ENCODE measurements at regions not wholly inside any gene's neighbourhood (a gene's known extent, or its start where the extent isn't known, plus 50 kb on each side); places are given as distances from the start of the nearest gene placed in this dataset.

- intact Hi-C loops (cut with DNase I), result no loop called here
- no peaks in the 10 kb centered on the region for H3K36me3 ChIP-seq
- 62 to 78% methylated on average over 3 of the region's 3 CpGs for WGBS, 2 donors
- H3K27me3 ChIP-seq, result no peaks in the 10 kb centered on the region
- no peak for TF ChIP-seq POLR2A (IDR thresholded peaks at IDR 0.05)
- no peak for TF ChIP-seq CTCF (IDR thresholded peaks at IDR 0.05)
- no peak overlapping the region for H3K27ac ChIP-seq
- no peaks in the 10 kb centered on the region for H3K9me3 ChIP-seq
- no peaks in the 10 kb centered on the region for H3K4me1 ChIP-seq
- H3K4me3 ChIP-seq (replicated peaks in 1 of 3), result no peak overlapping the region
- DNase-seq, result no peak
These were observed 562.0 kb upstream of the SEMA3D start for GRCh38 chr7:85748861-85749260.

GRCh38 chr7:85737426-85737825 lies 550.6 kb upstream of the SEMA3D start:
- Histone ChIP-seq H3K27ac (no peak overlapping the region), H3K9me3 (no peaks in the 10 kb centered on the region), H3K4me1 (peaks cover 0 to 5% of the 10 kb centered on the region in 2 donors), H3K4me3 (replicated peaks in 1 of 3) (no peak overlapping the region), H3K36me3 (no peaks in the 10 kb centered on the region), H3K27me3 (no peaks in the 10 kb centered on the region)
- intact Hi-C loops (cut with DNase I), result no loop called here
- DNase-seq, result no peak
- 93 to 96% methylated on average over 3 of the region's 3 CpGs for WGBS, 2 donors
- no peak for TF ChIP-seq CTCF (IDR thresholded peaks at IDR 0.05)
- TF ChIP-seq POLR2A (IDR thresholded peaks at IDR 0.05), result no peak

GRCh38 chr7:85736085-85736484 lies 549.2 kb upstream of the SEMA3D start:
- WGBS, 2 donors, result 91 to 98% methylated on average over 9 of the region's 9 CpGs

GRCh38 chr7:85734823-85735222 lies 548.0 kb upstream of the SEMA3D start:
- WGBS, 2 donors, result 40 to 55% methylated on average over 1 of the region's 1 CpG
- TF ChIP-seq POLR2A (IDR thresholded peaks at IDR 0.05), result no peak
- no peak for TF ChIP-seq CTCF (IDR thresholded peaks at IDR 0.05)

More at GRCh38 chr7:85736085-85736484, 549.2 kb upstream of the SEMA3D start:
- intact Hi-C loops (cut with DNase I), result no loop called here
- TF ChIP-seq POLR2A (IDR thresholded peaks at IDR 0.05), result no peak
- Histone ChIP-seq H3K27ac (no peak overlapping the region), H3K27me3 (no peaks in the 10 kb centered on the region), H3K4me1 (peaks cover 0 to 5% of the 10 kb centered on the region in 2 donors), H3K4me3 (replicated peaks in 1 of 3) (no peak overlapping the region), H3K36me3 (no peaks in the 10 kb centered on the region), H3K9me3 (no peaks in the 10 kb centered on the region)
- no peak for DNase-seq

GRCh38 chr7:85733169-85733915 lies 546.5 kb upstream of the SEMA3D start:
- Histone ChIP-seq H3K4me3 (replicated peaks in 1 of 3) (no peak overlapping the region), H3K36me3 (no peaks in the 10 kb centered on the region), H3K27ac (no peak overlapping the region), H3K27me3 (no peaks in the 10 kb centered on the region), H3K9me3 (no peaks in the 10 kb centered on the region), H3K4me1 (peaks cover 0 to 14% of the 10 kb centered on the region in 2 donors)
- TF ChIP-seq POLR2A (IDR thresholded peaks at IDR 0.05), result no peak
- no peak for TF ChIP-seq CTCF (IDR thresholded peaks at IDR 0.05)
- intact Hi-C loops (cut with DNase I), result no loop called here
- 74 to 78% methylated on average over 2 of the region's 2 CpGs for WGBS, 2 donors
- DNase-seq, result no peak

More at GRCh38 chr7:85734823-85735222, 548.0 kb upstream of the SEMA3D start:
- no peaks in the 10 kb centered on the region for H3K9me3 ChIP-seq
- peak in 1 of 2 donors; percentile 12 for DNase-seq
- H3K27me3 ChIP-seq, result no peaks in the 10 kb centered on the region
- peaks cover 0 to 13% of the 10 kb centered on the region in 2 donors for H3K4me1 ChIP-seq
- intact Hi-C loops (cut with DNase I), result no loop called here
- H3K4me3 ChIP-seq (replicated peaks in 1 of 3), result no peak overlapping the region
- H3K27ac ChIP-seq, result no peak overlapping the region
- H3K36me3 ChIP-seq, result no peaks in the 10 kb centered on the region
